Right renal pelvis (tissue), 4 donors: ENCODE measurements at regions not wholly inside any gene's neighbourhood (a gene's known extent, or its start where the extent isn't known, plus 50 kb on each side); places are given as distances from the start of the nearest gene placed in this dataset.
"Not testable (repeated sequence)": the region's sequence is repeated elsewhere in the genome, so short reads cannot be mapped to it uniquely, and the experiment has no call there.

Source experiments
- DNase-seq, 4 donors: peaks; one replicate each; pipeline ENCODE4 v3.0.0-alpha.2; 2013; ENCODE audit warnings: low read depth in 4 of 4, low spot score in 3 of 4, missing footprints in 1 of 4

GRCh38 chr6:106855117-106855516, 119.4 kb downstream of the CD24 start:
- DNase-seq, result no peak

GRCh38 chr6:106849676-106850332, 124.7 kb downstream of the CD24 start:
- no peak for DNase-seq

GRCh38 chr6:106849120-106849519, 125.4 kb downstream of the CD24 start:
- no peak for DNase-seq

GRCh38 chr6:106847116-106847515, 127.4 kb downstream of the CD24 start:
- DNase-seq, result no peak

GRCh38 chr6:106844930-106845329, 129.6 kb downstream of the CD24 start:
- DNase-seq, result no peak

GRCh38 chr6:106832766-106833510, 141.6 kb downstream of the CD24 start:
- no peak for DNase-seq

GRCh38 chr6:106830930-106831329, 143.6 kb downstream of the CD24 start:
- DNase-seq, result no peak

GRCh38 chr6:106829451-106829850, 145.1 kb downstream of the CD24 start:
- no peak for DNase-seq

- no peak for DNase-seq
These were observed 147.4 kb downstream of the CD24 start for GRCh38 chr6:106827081-106827480.

GRCh38 chr6:106825156-106825555, 149.4 kb downstream of the CD24 start:
- no peak for DNase-seq

GRCh38 chr6:106823732-106824351, 150.7 kb downstream of the CD24 start:
- peak in 2 of 4 donors; percentile 47 to 51 for DNase-seq

GRCh38 chr6:106823058-106823457, 151.5 kb downstream of the CD24 start:
- no peak for DNase-seq

GRCh38 chr6:106820412-106820852, 154.1 kb downstream of the CD24 start:
- DNase-seq, result no peak

GRCh38 chr6:106811088-106811686, 163.3 kb downstream of the CD24 start:
- DNase-seq, result no peak

GRCh38 chr6:106808758-106809157, 165.8 kb downstream of the CD24 start:
- DNase-seq, result no peak

GRCh38 chr6:106807947-106808611, 166.4 kb downstream of the CD24 start:
- no peak for DNase-seq

GRCh38 chr6:106806253-106806652, 168.3 kb downstream of the CD24 start:
- DNase-seq, result not testable (repeated sequence)

- DNase-seq, result no peak
These were observed 168.8 kb downstream of the CD24 start for GRCh38 chr6:106805771-106806170.

GRCh38 chr6:106804346-106805335, 169.9 kb downstream of the CD24 start:
- DNase-seq, result no peak

GRCh38 chr6:106803188-106803587, 171.3 kb downstream of the CD24 start:
- no peak for DNase-seq
